NCI-H1436 (cell line): ENCODE measurements at regions not wholly inside any gene's neighbourhood (a gene's known extent, or its start where the extent isn't known, plus 50 kb on each side); places are given as distances from the start of the nearest gene placed in this dataset.

Source experiments
- DNase-seq: peaks from one replicate; lab custom pipeline; 2025; lab: John Stamatoyannopoulos, UW

DNA sequence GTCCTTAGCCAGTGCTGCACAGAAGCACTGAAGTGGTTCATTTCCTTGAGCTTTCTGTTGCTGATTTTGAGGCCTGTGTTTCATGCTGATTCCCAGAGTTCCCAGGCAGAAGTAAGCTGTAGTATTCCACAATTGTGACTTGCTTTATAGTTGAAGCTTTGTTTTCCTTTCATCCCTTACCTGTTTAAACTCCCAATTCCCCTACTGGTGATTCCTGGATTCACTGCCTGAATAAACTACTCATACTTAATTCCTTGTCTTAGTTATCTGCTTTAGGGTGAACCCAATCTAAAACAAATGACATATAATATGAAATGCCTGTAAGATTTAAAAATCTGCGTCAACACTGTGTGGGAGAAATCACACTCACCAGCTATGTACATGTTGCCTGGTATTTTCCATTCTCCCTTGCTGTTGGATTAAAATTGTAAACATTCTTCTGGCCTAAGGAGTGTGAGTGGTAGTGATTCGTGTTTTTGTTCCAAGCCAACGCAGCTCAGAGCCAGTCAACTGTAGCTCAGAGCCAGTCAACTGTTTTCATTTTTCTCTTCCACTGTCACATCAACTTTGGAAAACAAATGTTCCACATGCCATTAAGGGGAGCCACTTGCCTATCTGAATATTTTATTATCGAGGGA, 879.4 kb downstream of the MRPL39 start:
- DNase-seq: no peak

DNA sequence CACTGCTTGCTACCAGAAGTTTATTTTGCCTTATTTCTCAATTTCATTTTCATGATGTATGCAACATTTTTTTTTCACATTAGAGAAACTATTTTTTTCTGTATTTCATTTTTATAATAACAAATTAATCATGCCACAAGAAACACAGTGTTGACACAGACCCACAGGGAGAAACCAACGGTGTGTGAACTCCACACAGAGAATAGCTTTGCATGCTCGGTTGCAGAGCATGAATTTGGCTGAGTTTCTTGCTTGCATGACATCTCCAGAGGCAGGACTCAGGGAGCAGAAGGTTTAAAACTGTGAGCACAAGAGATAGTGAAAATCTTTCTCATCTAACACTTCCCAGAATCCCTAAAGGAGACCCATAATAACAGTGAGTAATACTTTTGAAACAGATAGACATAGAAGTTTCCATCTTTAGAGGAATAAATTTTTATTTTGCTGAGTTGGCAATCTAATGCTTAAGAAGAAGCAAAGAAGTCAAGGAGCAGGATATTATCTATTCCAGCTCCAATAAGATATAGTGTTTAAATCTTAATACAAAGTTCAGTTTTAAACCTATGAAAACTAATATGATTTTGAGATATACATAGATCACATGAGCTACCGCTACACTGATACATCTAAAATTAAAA, 890.9 kb downstream of the MRPL39 start:
- no peak for DNase-seq

DNA sequence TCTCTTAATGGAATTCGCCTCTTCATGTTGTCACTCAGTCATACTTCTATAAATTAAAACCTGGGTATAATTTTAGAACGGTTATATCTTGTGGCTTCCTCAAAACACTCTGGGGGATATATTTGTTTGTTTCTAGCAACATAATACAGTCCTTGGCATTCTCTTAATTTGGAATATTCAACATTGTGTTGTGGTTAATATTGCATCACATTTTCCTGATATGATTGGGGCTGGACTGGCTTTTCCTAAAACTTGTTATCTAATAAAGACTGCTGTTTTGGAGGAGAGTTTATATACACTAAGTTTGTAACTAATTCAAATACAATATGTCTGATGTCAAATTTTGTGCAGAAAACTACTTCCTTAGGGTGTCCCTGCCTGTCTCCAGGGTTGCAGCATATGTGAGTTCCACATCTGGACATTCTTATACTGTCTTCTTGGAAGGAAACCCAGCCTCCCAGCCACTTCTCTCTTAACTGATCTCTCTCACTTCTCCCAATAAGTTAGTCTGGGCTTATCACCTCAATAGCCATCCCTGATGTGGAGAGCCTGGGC, 892.6 kb downstream of the MRPL39 start:
- DNase-seq: no peak

DNA sequence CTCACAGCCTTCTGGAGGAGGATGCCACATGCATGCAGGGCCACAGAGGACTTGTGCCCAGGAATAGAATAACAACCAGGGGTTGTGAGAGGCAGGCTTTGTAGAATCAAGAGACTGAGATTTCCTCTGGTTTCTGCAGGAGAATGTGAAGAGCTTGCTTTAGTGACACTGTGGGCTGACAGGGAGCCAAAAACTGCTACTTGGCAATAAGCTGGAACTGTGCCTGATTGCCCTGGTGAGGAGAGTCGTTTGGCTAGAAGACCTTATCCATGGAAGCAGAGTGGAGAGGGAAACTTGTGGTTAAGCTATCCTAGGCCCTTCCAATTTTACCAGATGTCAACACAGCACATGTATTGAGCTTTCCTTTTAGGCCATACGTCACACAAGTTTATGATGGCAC, 902.1 kb downstream of the MRPL39 start:
- DNase-seq: no peak

- DNase-seq: no peak
These were observed 913.5 kb downstream of the MRPL39 start for GRCh38 chr21:24693779-24694178.

DNA sequence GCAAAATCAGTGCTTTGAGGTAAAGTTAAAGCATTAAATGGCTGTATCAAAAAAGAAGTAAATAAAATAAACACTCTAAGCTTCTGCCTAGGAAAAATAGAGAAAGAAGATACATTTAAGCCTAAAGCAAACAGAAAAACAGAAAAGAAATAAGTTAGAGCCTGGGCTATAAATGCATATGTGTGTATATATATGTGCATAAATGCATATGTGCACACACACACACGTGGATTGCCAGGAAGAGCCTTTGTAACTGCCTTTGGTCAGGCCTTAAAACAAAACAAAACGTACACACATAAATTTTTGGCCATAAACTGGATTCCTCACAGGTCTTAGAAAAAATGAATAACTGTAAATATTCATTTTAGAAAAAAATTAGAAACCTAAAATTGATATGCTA, 925.8 kb downstream of the MRPL39 start:
- DNase-seq: no peak

DNA sequence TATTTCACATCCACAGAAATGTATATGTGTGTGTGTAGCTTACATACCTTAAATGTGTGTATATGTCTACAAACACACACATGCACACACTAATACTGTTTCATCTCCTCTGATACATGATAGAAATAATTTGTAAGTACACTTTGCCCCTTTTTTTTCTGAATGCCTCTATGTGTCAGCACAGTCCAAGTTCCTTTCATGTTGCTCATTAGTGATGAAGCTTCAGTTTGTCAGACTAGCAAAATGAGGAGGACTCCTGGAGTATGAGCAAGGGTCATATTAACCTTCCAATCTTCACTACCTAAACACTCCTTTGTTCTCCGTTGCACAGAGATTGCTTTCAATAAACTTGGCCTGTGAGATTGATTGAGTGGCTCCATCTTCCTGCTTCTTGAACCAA, 935.4 kb downstream of the MRPL39 start:
- DNase-seq: no peak

- no peak for DNase-seq
These were observed 948.4 kb downstream of the MRPL39 start for GRCh38 chr21:24658926-24659325.

- no peak for DNase-seq
These were observed 949.3 kb downstream of the MRPL39 start for GRCh38 chr21:24658026-24658425.

- no peak for DNase-seq
These were observed 957.6 kb downstream of the MRPL39 start for GRCh38 chr21:24649691-24650090.

DNA sequence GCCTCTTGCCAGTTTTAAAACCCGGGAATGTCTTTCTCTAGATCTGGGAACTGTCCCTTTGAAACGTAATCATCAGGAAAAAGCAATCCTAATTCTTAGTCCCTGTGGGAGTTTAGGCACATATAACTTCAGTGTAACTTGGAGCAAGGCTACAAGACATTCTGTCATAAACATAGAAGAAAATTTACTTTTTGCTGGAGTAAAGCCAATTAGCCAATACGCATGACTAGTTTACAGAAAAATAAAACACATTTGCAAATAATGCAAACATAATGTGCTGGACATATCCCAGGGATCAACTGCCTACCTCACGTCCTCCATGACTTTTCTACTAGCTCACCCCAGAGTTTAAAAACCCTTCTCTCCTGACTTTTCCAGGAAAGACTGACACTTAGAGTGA, 970.6 kb downstream of the MRPL39 start:
- DNase-seq: no peak

- DNase-seq: no peak
These were observed 972.5 kb downstream of the MRPL39 start for GRCh38 chr21:24634749-24635148.

- DNase-seq: no peak
These were observed 978.7 kb downstream of the MRPL39 start for GRCh38 chr21:24628536-24628935.

GRCh38 chr21:24628046-24628445, 979.2 kb downstream of the MRPL39 start:
- no peak for DNase-seq

DNA sequence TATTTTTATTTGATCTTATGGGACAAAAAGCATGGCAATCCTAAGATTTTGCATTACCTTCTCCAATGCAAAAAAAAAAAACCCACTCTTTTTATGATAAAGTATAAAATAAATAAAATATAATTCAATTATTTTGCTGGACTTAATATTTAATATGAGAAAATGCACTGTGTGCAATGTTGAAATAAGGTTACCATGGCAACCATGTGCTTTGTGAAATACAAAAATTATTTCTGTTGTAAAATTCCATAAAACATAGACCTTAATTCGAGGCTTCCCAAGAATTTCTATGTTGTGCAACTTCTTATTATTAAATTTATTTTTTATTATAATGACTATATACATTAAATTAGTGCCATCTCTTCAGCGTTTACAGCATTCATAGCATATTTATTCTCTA, 989.5 kb downstream of the MRPL39 start:
- DNase-seq: no peak

DNA sequence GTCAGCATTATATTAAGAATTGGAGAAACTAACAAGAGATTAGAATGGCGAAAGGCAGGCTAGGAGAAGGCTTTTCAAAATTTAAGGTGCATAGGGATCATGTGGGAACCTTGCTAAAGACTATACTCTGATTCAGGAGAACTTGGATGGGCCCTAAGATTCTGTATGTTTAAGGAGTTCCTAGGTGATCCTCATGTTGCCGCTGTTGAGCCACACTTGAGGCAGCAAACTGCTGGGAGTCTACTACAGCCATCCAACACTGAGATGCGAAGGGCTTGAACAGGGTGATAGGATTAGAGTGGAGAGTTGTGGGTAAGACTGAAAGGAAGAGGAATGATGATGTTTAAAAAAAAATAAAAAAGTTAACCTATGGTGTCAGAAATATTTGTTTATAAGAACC, 1013.2 kb downstream of the MRPL39 start:
- no peak for DNase-seq

DNA sequence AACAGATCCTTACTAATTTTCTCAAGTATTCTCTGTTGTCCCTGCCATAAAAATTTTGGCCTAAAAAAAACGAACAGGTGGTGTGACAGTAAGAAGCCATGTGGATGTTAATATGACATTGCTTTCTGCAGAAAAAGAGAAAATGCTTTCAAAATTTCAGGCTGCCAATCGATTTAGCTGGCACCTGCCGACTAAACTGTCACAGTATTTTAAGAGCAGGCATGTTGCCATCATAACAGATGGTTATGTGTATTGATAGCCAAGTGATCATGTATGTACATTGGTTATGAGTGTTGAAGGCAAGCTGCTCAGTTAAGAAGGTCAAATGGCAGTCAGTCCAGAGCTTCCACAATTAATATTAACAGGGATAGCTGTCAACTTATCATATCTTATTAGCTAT, 1017.0 kb downstream of the MRPL39 start:
- DNase-seq: no peak

GRCh38 chr21:24583473-24583872, 1023.8 kb downstream of the MRPL39 start:
- no peak for DNase-seq

DNA sequence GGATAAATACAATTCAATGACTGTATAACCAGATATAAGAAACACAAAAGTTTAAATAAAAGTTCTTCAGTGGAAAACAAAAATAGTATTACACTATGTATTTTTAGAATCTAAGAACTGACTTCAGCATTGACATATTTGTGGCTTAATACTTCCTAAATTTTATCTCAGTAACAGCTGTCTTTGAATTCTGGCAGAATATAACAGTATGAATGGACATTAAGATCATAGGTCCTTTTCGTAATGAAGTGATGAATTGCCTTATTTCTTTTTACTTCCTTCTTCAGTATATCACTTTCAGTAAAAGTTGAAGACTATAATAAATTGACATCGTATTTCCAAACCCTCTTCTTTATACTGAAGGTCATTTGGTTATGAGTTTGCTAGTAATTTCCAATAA, 1030.0 kb downstream of the MRPL39 start:
- DNase-seq: no peak

GRCh38 chr21:24561291-24561690, 1046.0 kb downstream of the MRPL39 start:
- peak; percentile 20 for DNase-seq

DNA sequence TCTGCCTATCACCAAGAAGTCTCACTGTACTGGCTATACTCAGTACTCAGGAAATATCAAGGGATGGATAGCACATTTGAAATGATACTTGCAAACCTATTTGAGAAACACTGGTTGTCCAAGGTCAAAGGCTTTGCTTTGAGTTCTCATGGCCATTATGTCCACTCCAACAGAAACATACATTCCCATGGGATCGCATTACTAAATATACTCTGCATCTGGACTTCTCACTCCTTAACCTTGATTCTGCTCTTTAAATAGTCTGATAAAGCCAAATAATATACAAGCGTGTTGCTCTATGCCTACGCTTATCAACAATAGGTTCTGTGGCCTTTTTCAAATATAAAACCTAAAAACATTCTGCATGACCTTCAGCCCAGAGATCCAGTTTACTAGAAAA, 1054.8 kb downstream of the MRPL39 start:
- no peak for DNase-seq

- no peak for DNase-seq
These were observed 1061.4 kb downstream of the MRPL39 start for GRCh38 chr21:24545807-24546361.

GRCh38 chr21:24514081-24514733, 1093.1 kb downstream of the MRPL39 start:
- peak; percentile 46 for DNase-seq
